ENCODE measurements at regions not wholly inside any gene's neighbourhood (a gene's known extent, or its start where the extent isn't known, plus 50 kb on each side); places are given as distances from the start of the nearest gene placed in this dataset.

- no peak overlapping the region for H3K9ac ChIP-seq (ENCODE audit: low read length)
- no peaks in the 10 kb centered on the region for H4K20me1 ChIP-seq (ENCODE audit: insufficient read depth, low read length)
- H3K36me3 ChIP-seq (ENCODE audit: insufficient read depth, low read length) = no peaks in the 10 kb centered on the region
- H3F3A ChIP-seq (ENCODE audit: insufficient read depth, low read length) = no peaks in the 10 kb centered on the region
- H3K4me2 ChIP-seq (ENCODE audit: low read length) = no peak overlapping the region
- no peaks in the 10 kb centered on the region for H3K27me3 ChIP-seq (ENCODE audit: insufficient read depth, low read length)
- H3K4me3 ChIP-seq (ENCODE audit: low read depth, low read length, poor library complexity, severe bottlenecking) = no peak overlapping the region
- H3K79me2 ChIP-seq (ENCODE audit: insufficient read depth, low read length) = no peaks in the 10 kb centered on the region
- H3K4me1 ChIP-seq (ENCODE audit: insufficient read depth, low read length, severe bottlenecking) = no peaks in the 10 kb centered on the region
- no peak overlapping the region for H2AFZ ChIP-seq (ENCODE audit: low read length)
- no peak for TF ChIP-seq CTCF (IDR thresholded peaks at IDR 0.05; ENCODE audit: low read length)
- TF ChIP-seq EZH2 (IDR thresholded peaks at IDR 0.05; ENCODE audit: borderline replicate concordance, low read length) = no peak
- no peak overlapping the region for H3K27ac ChIP-seq (ENCODE audit: low read depth, low read length, poor library complexity, severe bottlenecking)
- no peaks in the 10 kb centered on the region for H3K9me2 ChIP-seq (ENCODE audit: low read depth, low read length)
- no peaks in the 10 kb centered on the region for H3K9me3 ChIP-seq (ENCODE audit: low read length)
Measured at GRCh38 chr13:109309625-109310363, 476.6 kb downstream of the IRS2 start.

- Histone ChIP-seq H3K36me3 (ENCODE audit: insufficient read depth, low read length) (no peaks in the 10 kb centered on the region), H3F3A (ENCODE audit: insufficient read depth, low read length) (no peaks in the 10 kb centered on the region), H3K4me1 (ENCODE audit: insufficient read depth, low read length, severe bottlenecking) (no peaks in the 10 kb centered on the region), H3K9ac (ENCODE audit: low read length) (no peak overlapping the region), H3K4me2 (ENCODE audit: low read length) (no peak overlapping the region), H3K9me3 (ENCODE audit: low read length) (no peaks in the 10 kb centered on the region), H3K4me3 (ENCODE audit: low read depth, low read length, poor library complexity, severe bottlenecking) (no peak overlapping the region), H3K9me2 (ENCODE audit: low read depth, low read length) (no peaks in the 10 kb centered on the region), H4K20me1 (ENCODE audit: insufficient read depth, low read length) (no peaks in the 10 kb centered on the region), H3K27ac (ENCODE audit: low read depth, low read length, poor library complexity, severe bottlenecking) (no peak overlapping the region), H3K79me2 (ENCODE audit: insufficient read depth, low read length) (no peaks in the 10 kb centered on the region), H3K27me3 (ENCODE audit: insufficient read depth, low read length) (no peaks in the 10 kb centered on the region), H2AFZ (ENCODE audit: low read length) (no peak overlapping the region)
- no peak for TF ChIP-seq CTCF (IDR thresholded peaks at IDR 0.05; ENCODE audit: low read length)
- TF ChIP-seq EZH2 (IDR thresholded peaks at IDR 0.05; ENCODE audit: borderline replicate concordance, low read length) = no peak
Measured at GRCh38 chr13:109307027-109307426, 479.4 kb downstream of the IRS2 start.

GRCh38 chr13:109301726-109302125 lies 484.7 kb downstream of the IRS2 start:
- Histone ChIP-seq H3K36me3 (ENCODE audit: insufficient read depth, low read length) (no peaks in the 10 kb centered on the region), H3K4me3 (ENCODE audit: low read depth, low read length, poor library complexity, severe bottlenecking) (no peak overlapping the region), H3K9ac (ENCODE audit: low read length) (no peak overlapping the region), H3K9me3 (ENCODE audit: low read length) (no peaks in the 10 kb centered on the region), H2AFZ (ENCODE audit: low read length) (no peak overlapping the region), H3K9me2 (ENCODE audit: low read depth, low read length) (no peaks in the 10 kb centered on the region), H3K4me2 (ENCODE audit: low read length) (no peak overlapping the region), H4K20me1 (ENCODE audit: insufficient read depth, low read length) (no peaks in the 10 kb centered on the region), H3F3A (ENCODE audit: insufficient read depth, low read length) (no peaks in the 10 kb centered on the region), H3K79me2 (ENCODE audit: insufficient read depth, low read length) (no peaks in the 10 kb centered on the region), H3K4me1 (ENCODE audit: insufficient read depth, low read length, severe bottlenecking) (no peaks in the 10 kb centered on the region), H3K27ac (ENCODE audit: low read depth, low read length, poor library complexity, severe bottlenecking) (no peak overlapping the region), H3K27me3 (ENCODE audit: insufficient read depth, low read length) (no peaks in the 10 kb centered on the region)
- TF ChIP-seq EZH2 (IDR thresholded peaks at IDR 0.05; ENCODE audit: borderline replicate concordance, low read length) = no peak
- no peak for TF ChIP-seq CTCF (IDR thresholded peaks at IDR 0.05; ENCODE audit: low read length)
